HG03108 (cell line): ENCODE measurements at regions not wholly inside any gene's neighbourhood (a gene's known extent, or its start where the extent isn't known, plus 50 kb on each side); places are given as distances from the start of the nearest gene placed in this dataset.

Source experiments
- ATAC-seq: cut with Tn5 transposase; IDR thresholded peaks from one replicate; pipeline ENCODE4 v1.9.1; 2021; ENCODE audit warnings: moderate library complexity; ENCODE audit not compliant: unreplicated experiment

GRCh38 chr3:34851137-34851536 is 788.2 kb upstream of the ARPP21 start:
- no peak for ATAC-seq

GRCh38 chr3:34852844-34853439 is 786.4 kb upstream of the ARPP21 start:
- no peak for ATAC-seq

GRCh38 chr3:34856081-34856947 is 783.0 kb upstream of the ARPP21 start:
- ATAC-seq, result no peak

- ATAC-seq, result no peak
Observed at GRCh38 chr3:34858067-34858660, 781.2 kb upstream of the ARPP21 start.

GRCh38 chr3:34859746-34860145 is 779.6 kb upstream of the ARPP21 start:
- no peak for ATAC-seq

DNA sequence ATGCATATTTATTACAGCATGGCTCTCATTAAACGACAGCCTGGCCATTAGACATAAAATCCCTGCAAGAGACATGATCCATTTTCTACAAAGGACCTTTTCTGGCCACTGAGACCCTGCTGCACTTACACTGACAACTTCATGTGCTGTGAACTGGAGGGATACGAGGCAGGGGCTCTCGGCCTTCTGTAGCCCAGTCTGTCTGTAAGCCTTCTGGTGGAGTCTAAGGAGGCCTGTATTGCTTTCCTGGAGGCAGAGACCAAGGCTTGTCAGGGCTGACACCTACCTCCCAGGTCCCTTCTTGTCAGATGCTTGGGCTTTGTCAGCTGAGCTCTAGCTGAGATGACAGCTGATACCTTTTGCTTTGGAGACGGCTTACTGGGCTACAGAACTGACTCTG is 776.9 kb upstream of the ARPP21 start:
- ATAC-seq, result no peak

DNA sequence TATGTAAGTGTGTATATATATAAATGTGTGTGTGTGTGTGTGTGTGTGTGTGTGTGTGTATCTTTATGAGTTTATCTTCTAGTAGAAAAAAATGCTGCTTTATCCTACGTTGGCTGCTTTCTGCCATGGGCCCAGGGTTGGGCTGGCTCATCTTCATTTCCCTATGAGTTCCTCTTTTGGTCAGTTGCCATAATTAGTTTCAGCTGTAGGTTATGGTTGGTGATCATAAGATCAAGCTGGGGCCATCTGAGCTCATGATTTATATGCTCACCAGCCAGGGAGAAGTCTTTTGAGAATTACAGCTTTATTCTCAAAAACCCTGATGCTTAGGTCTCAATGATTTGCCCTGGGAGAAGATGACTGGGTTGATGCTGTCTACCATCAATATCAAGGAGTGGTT is 775.8 kb upstream of the ARPP21 start:
- ATAC-seq, result no peak

DNA sequence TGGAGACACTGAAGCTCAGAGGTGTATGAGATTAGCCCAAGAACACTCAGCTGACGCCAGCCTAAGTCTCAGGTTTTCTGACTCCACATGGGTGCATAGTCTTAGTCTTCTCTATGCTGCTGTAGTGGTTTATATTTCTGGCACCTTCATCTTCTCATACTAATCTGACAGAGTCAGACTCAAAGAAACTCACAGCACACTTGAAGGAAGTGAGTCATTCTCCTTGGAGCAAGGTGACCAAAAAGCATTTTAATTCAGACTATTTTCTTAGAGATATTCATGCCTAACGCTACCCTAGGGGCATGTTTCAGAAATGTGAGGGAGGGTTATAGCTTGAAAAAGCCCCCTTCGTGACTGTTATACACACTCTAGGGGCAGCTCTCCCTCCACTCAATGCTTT is 775.3 kb upstream of the ARPP21 start:
- ATAC-seq, result no peak

DNA sequence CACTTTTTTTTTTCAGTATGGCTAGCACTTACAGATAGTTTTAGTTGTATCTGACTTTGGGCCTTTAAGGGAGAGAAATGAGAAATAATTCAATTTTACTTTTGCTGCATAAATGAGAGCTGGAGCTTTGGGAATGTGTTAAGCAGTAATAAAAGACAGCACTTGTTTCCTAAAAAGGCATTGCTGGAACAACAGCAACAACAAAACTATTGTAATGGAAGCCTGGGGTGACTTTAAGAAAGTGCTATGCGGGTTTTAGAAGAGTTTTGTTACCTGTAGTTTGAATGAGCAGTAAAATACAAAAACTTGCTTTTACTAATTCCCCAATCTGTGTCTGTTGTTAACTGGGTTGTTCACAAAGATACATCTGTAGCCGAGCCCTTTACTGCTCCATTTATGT is 774.0 kb upstream of the ARPP21 start:
- no peak for ATAC-seq

GRCh38 chr3:34868935-34869334 is 770.4 kb upstream of the ARPP21 start:
- no peak for ATAC-seq

GRCh38 chr3:34869696-34870095 is 769.6 kb upstream of the ARPP21 start:
- no peak for ATAC-seq

- no peak for ATAC-seq
Observed at GRCh38 chr3:34872406-34872805, 766.9 kb upstream of the ARPP21 start.

- ATAC-seq, result no peak
Observed at GRCh38 chr3:34876997-34877396, 762.3 kb upstream of the ARPP21 start.

GRCh38 chr3:34878488-34878887 is 760.8 kb upstream of the ARPP21 start:
- no peak for ATAC-seq

GRCh38 chr3:34881026-34881425 is 758.3 kb upstream of the ARPP21 start:
- ATAC-seq, result no peak

DNA sequence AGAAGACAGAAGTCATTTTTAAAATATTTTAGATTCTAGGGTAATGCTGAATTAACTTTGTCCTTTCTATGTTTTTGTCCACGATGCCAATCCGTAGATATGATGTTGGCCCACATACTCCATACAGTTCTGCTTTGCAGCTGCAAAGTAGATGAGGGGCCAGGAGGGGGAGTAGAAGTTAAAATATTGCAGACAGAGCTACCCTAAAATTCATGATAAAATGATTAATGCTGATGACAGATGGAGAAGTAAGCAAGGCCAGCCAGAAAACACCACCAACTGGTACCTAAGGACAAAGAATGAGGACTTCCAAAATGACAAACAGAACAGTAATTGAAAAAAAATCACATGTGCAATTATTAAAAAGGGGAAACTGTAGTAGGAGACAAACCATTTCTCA is 756.6 kb upstream of the ARPP21 start:
- no peak for ATAC-seq

- no peak for ATAC-seq
Observed at GRCh38 chr3:34884007-34884406, 755.3 kb upstream of the ARPP21 start.

DNA sequence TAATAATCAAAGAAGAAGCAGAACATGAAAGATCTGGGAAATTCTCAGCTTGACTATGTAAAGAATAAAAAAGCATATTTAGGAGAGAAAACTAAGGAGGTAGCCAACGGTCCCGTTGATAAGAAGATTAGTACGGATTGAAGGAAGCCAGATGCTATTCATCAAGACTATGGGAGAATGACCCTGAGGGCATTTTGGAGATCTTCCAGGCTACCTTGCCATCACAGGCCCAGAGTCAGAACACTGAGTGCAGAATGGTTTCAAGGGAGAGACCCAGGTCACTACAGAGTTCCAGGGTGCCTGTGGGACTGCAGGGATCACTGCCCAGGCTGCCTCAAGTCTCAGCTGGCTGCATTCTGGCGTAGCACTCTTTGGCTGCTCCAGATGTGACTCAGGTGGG is 752.9 kb upstream of the ARPP21 start:
- no peak for ATAC-seq

GRCh38 chr3:34889641-34890040 is 749.7 kb upstream of the ARPP21 start:
- ATAC-seq, result no peak

GRCh38 chr3:34890247-34890646 is 749.1 kb upstream of the ARPP21 start:
- no peak for ATAC-seq

DNA sequence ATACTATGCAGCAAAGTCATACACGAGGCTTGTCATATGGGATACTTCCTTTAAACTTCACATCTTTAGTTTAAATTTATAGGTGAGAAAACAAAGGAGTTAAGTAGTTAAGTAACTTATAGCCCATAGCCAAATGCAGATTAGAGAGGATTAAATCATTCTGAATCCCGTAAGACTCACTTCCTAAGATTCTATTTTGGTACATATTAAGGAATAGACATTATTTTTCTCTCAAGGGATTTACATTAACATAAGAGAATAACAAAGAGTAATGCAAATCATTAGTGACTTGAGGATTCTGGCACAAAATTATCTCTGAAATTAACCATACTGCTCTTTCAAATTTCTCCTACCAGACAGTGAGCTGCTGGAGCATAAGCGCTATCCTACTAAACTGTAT is 747.4 kb upstream of the ARPP21 start:
- ATAC-seq, result no peak

GRCh38 chr3:34895841-34896240 is 743.5 kb upstream of the ARPP21 start:
- no peak for ATAC-seq
